Limb (tissue), 2 donors: ENCODE measurements at regions not wholly inside any gene's neighbourhood (a gene's known extent, or its start where the extent isn't known, plus 50 kb on each side); places are given as distances from the start of the nearest gene placed in this dataset.

Experiments
- DNase-seq, 2 donors: peaks; one replicate each; pipeline ENCODE4 v3.0.0-alpha.2; 2016; ENCODE audit errors: extremely low spot score in 2 of 2

- DNase-seq, result no peak
Observed at GRCh38 chr11:92533657-92534335, 309.2 kb downstream of the FAT3 start.

GRCh38 chr11:92536883-92537282 lies 312.3 kb downstream of the FAT3 start:
- no peak for DNase-seq

GRCh38 chr11:92540096-92540495 lies 315.5 kb downstream of the FAT3 start:
- DNase-seq, result no peak

- DNase-seq, result no peak
Observed at GRCh38 chr11:92545906-92546471, 321.4 kb downstream of the FAT3 start.

- DNase-seq, result no peak
Observed at GRCh38 chr11:92546603-92547002, 322.0 kb downstream of the FAT3 start.

GRCh38 chr11:92550411-92550810 lies 325.8 kb downstream of the FAT3 start:
- DNase-seq, result no peak

- DNase-seq, result no peak
Observed at GRCh38 chr11:92550871-92551270, 326.3 kb downstream of the FAT3 start.

- no peak for DNase-seq
Observed at GRCh38 chr11:92552942-92553341, 328.3 kb downstream of the FAT3 start.

GRCh38 chr11:92554688-92555087 lies 330.1 kb downstream of the FAT3 start:
- DNase-seq, result no peak

GRCh38 chr11:92556431-92556830 lies 331.8 kb downstream of the FAT3 start:
- DNase-seq, result peak; percentile 22 to 42

GRCh38 chr11:92557879-92558278 lies 333.3 kb downstream of the FAT3 start:
- DNase-seq, result no peak

- no peak for DNase-seq
Observed at GRCh38 chr11:92558323-92558722, 333.7 kb downstream of the FAT3 start.

GRCh38 chr11:92569726-92570125 lies 345.1 kb downstream of the FAT3 start:
- DNase-seq, result no peak

GRCh38 chr11:92572559-92572958 lies 347.9 kb downstream of the FAT3 start:
- no peak for DNase-seq

GRCh38 chr11:92576315-92576714 lies 351.7 kb downstream of the FAT3 start:
- no peak for DNase-seq

GRCh38 chr11:92580908-92581307 lies 356.3 kb downstream of the FAT3 start:
- DNase-seq, result no peak

- DNase-seq, result no peak
Observed at GRCh38 chr11:92588393-92588792, 363.8 kb downstream of the FAT3 start.

GRCh38 chr11:92589512-92589911 lies 364.9 kb downstream of the FAT3 start:
- DNase-seq, result no peak

GRCh38 chr11:92591521-92591920 lies 366.9 kb downstream of the FAT3 start:
- DNase-seq, result no peak

- no peak for DNase-seq
Observed at GRCh38 chr11:92594251-92594650, 369.6 kb downstream of the FAT3 start.

- no peak for DNase-seq
Observed at GRCh38 chr11:92595052-92595451, 370.4 kb downstream of the FAT3 start.

- no peak for DNase-seq
Observed at GRCh38 chr11:92596596-92597317, 372.1 kb downstream of the FAT3 start.

GRCh38 chr11:92601048-92601447 lies 368.4 kb upstream of the MTNR1B start:
- no peak for DNase-seq
